Omental fat pad (tissue), 3 donors: ENCODE measurements at regions not wholly inside any gene's neighbourhood (a gene's known extent, or its start where the extent isn't known, plus 50 kb on each side); places are given as distances from the start of the nearest gene placed in this dataset.

Experiments used
- ATAC-seq: fragments of 150-250 bp; one replicate; pipeline ENCODE4 v1.9.1; 2016; ENCODE audit warnings: mild to moderate bottlenecking, moderate library complexity; ENCODE audit not compliant: low FRiP score
- DNase-seq: peaks from one replicate; pipeline ENCODE4 v3.0.0-alpha.2; 2019; ENCODE audit warnings: low spot score
- TF ChIP-seq, protein P1 (sequence below), 3 donors: fragments of 450-650 bp; IDR thresholded peaks; one replicate each; pipeline ENCODE4 v1.5.1; 2016 to 2017; ENCODE audit warnings: antibody characterized with exemption in 3 of 3, mild to moderate bottlenecking in 3 of 3, moderate library complexity in 2 of 3

DNA sequence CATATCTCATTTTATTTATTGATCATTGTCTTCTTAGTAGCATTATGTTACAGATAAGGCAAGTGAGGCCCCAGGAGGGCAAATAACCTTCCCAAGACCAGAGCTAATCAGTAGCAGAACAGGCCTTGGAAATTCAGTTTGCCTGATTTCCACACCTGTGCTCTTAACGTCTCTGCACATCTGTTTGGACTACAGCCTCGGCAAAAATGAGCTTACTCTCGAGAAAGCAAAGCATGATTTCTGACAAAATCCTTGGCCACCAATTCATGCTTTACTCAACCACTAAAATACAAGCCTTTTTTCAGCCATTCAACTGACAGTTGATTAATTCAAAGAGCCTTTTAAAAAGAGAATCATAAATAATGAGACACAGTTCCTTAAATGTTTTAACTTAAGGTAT is 309.3 kb upstream of the HTR2A start:
- DNase-seq = no peak
- TF ChIP-seq, protein P1, sequence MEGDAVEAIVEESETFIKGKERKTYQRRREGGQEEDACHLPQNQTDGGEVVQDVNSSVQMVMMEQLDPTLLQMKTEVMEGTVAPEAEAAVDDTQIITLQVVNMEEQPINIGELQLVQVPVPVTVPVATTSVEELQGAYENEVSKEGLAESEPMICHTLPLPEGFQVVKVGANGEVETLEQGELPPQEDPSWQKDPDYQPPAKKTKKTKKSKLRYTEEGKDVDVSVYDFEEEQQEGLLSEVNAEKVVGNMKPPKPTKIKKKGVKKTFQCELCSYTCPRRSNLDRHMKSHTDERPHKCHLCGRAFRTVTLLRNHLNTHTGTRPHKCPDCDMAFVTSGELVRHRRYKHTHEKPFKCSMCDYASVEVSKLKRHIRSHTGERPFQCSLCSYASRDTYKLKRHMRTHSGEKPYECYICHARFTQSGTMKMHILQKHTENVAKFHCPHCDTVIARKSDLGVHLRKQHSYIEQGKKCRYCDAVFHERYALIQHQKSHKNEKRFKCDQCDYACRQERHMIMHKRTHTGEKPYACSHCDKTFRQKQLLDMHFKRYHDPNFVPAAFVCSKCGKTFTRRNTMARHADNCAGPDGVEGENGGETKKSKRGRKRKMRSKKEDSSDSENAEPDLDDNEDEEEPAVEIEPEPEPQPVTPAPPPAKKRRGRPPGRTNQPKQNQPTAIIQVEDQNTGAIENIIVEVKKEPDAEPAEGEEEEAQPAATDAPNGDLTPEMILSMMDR (IDR thresholded peaks at IDR 0.05) = no peak
- ATAC-seq = no peak

DNA sequence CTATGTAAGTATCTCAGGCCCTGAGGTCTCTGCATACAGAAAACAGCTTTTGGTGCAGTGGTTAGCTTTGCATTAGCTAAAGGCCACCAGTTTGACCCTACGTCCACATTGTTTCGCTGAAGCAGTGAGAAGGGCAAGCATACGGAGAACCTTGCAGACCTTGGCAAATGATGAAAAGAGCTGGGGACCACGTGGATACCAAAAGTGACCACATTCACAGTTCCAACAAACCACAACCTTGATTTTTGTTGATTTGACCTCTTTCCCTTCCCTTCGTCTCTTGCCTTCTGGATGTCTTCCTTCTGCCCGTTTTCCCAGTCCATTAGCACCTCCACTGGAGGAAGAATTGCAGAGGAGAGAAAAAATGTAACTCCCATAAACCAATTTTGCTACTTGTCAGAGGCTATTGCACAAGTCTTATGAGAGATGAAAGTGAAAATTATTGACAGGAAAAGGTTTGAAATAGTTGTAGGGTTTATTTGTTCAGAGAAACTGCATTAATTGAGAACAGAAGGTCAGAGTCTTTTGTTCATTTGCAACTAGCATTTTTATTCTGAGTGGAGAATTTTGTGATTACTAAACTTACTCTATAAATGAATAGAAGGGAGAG is 293.9 kb upstream of the HTR2A start:
- TF ChIP-seq, protein P1 (IDR thresholded peaks at IDR 0.05) = no peak
- ATAC-seq (no peak), DNase-seq (no peak)

DNA sequence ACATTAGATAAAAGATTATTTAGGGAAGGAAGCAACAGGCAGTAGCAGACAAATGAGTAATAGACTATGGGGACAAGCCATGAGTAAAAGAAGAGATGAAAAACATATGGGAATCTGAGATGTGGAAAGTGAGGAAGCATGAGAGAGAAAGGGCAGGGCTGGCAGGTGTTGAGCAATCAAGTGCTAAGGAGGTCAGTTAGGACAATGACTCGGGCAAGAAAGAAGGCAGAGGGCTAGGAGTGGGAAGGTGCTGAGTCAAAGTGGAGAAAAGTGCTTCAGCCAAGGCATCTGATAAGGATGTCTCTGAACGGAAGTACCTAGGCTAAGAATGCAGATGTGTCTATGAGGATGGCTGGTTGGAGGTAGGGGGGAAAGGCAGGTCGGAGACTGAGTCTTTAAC is 291.9 kb upstream of the HTR2A start:
- no peak for DNase-seq
- no peak for ATAC-seq
- TF ChIP-seq, protein P1 (IDR thresholded peaks at IDR 0.05) = no peak

DNA sequence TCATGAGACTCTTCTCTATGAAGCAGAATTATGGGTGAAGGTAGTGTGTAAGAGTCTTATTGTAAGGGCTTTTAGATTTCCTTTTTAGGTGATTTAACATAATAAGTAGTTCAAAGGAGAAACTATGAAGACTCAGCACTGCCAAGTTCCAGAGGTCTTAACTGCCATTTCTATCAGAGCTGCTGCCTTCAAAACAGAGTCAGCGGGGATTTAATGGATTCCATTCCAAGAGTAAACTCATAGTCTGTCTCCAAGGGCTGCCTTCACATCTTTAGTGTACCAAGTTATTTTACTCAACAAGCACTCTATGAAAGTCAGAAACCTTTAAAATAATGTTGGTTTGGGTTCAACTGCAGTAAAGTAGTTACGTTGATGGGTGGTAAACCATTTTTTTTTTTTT is 289.6 kb upstream of the HTR2A start:
- TF ChIP-seq, protein P1 (IDR thresholded peaks at IDR 0.05) = no peak
- DNase-seq (no peak), ATAC-seq (no peak)

DNA sequence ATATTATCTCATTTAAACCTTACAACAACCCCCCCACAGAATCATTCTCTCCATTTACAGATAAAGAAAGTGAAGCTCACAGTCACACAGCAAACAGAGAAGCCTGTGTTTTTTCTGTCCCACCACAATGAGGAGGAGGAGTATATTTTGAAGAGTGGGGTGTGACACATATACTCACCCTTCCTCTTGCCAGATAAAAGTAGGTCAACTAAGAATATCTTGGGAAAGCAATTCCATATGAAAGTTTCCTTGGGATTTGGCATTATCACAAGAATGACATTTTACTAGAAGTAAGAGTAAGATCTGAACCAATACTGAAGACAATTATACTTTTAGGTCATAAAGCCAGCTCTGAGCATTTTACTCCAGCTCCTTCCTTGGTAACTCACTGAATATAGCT is 287.5 kb upstream of the HTR2A start:
- DNase-seq (no peak), ATAC-seq (no peak)
- TF ChIP-seq, protein P1 (IDR thresholded peaks at IDR 0.05) = no peak

DNA sequence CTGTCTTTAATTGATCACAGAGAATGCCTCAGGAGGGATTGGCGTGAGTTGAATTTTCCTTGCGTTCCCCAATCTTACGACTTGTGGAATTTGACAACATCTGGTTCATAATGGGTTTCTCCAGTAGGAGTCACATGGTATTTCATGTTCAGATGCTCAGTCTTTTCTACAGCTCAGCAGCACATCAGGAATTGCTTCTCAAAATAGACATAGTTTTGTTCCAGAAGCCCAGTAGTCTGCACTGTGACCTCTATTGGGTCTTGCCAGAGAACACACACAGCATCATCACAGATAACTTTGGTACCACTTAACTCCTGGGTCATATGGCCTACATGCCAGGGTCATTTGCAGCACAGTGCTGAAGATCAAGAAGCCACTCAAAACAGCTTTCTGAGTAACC is 282.5 kb upstream of the HTR2A start:
- ATAC-seq (no peak), DNase-seq (no peak)
- TF ChIP-seq, protein P1 (IDR thresholded peaks at IDR 0.05) = no peak

DNA sequence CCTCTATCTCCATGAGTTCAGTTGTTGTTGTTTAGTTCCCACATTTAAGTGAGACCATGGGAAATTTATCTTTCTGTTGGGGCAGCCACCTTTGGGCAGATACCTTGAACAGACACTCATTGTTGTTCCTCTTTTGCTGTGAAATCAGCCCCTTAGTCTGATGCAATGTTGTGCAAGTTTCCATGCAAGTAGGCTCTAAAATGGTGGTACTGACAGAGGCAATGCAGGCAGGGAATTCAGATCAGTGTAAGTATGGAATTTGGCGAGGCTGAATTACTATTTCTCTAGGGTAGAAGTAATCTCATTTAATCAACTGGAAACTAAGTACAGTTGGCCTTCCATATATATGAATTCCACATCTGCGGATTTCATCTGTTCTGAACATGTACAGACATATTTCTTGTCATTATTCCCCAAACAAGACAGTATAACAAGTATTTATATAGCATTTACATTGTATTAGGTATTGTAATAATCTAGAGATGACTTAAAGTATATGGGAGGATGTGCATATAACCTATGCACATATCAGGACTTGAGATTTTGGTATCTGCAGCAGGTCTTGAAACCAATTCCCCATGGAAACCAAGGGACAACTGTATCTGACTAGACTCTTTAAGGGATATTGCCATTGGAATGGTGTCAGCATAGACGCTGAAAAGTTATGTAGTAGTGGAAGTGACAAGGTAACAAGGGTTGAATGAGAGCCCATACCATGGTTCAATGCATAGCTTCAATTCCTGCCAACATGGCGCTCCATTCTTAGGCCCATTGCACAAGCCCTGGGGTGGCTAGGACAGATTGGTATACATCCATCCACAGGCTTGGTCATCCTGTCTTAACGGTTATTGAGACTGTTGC is 281.5 kb upstream of the HTR2A start:
- TF ChIP-seq, protein P1 (IDR thresholded peaks at IDR 0.05) = no peak
- DNase-seq = no peak
- no peak for ATAC-seq
